ENCODE measurements at regions not wholly inside any gene's neighbourhood (a gene's known extent, or its start where the extent isn't known, plus 50 kb on each side); places are given as distances from the start of the nearest gene placed in this dataset.

- Mint-ChIP-seq H3K9me3 (no peaks in the 10 kb centered on the region), H3K4me1 (peaks cover 20 to 24% of the 10 kb centered on the region in 2 experiments), H3K27ac (no peak overlapping the region), H3K36me3 (ENCODE audit: insufficient read depth in 1 of 3, low read depth in 3 of 3) (no peaks in the 10 kb centered on the region), H3K27me3 (ENCODE audit: low read depth) (no peaks in the 10 kb centered on the region), H3K4me3 (no peak overlapping the region)
- H3K9me3 ChIP-seq (ENCODE audit: control insufficient read depth, low read depth, low read length): no peaks in the 10 kb centered on the region
- H3K56ac ChIP-seq (ENCODE audit: insufficient read length, low read depth, low read length): no peak overlapping the region
- no peak for DNase-seq
- H3K14ac ChIP-seq (ENCODE audit: insufficient read depth, low read length): no peak overlapping the region
- H3K27ac ChIP-seq (ENCODE audit: insufficient read length, low read depth, low read length): no peak overlapping the region
- H3K4me2 ChIP-seq (ENCODE audit: insufficient read depth, insufficient read length, low read length): no peak overlapping the region
- no CpG with 5 or more reads among the region's 3 CpGs for WGBS (ENCODE audit: extremely low coverage, insufficient read length, low lambda C conversion rate)
- H2BK5ac ChIP-seq (ENCODE audit: insufficient read length, low read length): no peak overlapping the region
- no peaks in the 10 kb centered on the region for H3K79me2 ChIP-seq (ENCODE audit: insufficient read depth, low read length)
- H3K27me3 ChIP-seq (ENCODE audit: insufficient read depth, low read length): no peaks in the 10 kb centered on the region
- no peak overlapping the region for H4K5ac ChIP-seq (ENCODE audit: insufficient read length, low read depth, low read length)
- H4K20me1 ChIP-seq (ENCODE audit: control insufficient read depth, insufficient read depth, insufficient read length): no peaks in the 10 kb centered on the region
- no peak overlapping the region for H2AK5ac ChIP-seq (ENCODE audit: insufficient read length, low read length)
- no peak overlapping the region for H2BK12ac ChIP-seq (ENCODE audit: insufficient read length, low read depth, low read length)
- H2BK20ac ChIP-seq (ENCODE audit: low read depth, low read length, poor library complexity, severe bottlenecking): no peak overlapping the region
- H3K23me2 ChIP-seq (ENCODE audit: insufficient read length, low read depth, low read length, poor library complexity, severe bottlenecking): no peaks in the 10 kb centered on the region
- H3K9ac ChIP-seq (ENCODE audit: extremely low read depth, insufficient read length, low read length): no peak overlapping the region
- no peak overlapping the region for H2BK120ac ChIP-seq (ENCODE audit: low read depth, low read length, poor library complexity, severe bottlenecking)
- H3K79me1 ChIP-seq (ENCODE audit: insufficient read depth, low read depth, low read length, poor library complexity, severe bottlenecking): no peaks in the 10 kb centered on the region
- no peak for TF ChIP-seq CTCF (conservative IDR thresholded peaks at IDR 0.05)
- no peak overlapping the region for H4K8ac ChIP-seq (replicated peaks; ENCODE audit: insufficient read length, low read depth, low read length)
- no peak overlapping the region for H2AFZ ChIP-seq (ENCODE audit: low read length)
- no peak overlapping the region for H2BK15ac ChIP-seq (ENCODE audit: low read depth, low read length)
- no peak overlapping the region for H3K23ac ChIP-seq (ENCODE audit: insufficient read length, low read depth, low read length)
- no peak overlapping the region for H3K18ac ChIP-seq (ENCODE audit: insufficient read length, low read depth, low read length)
- no peak overlapping the region for H4K91ac ChIP-seq (ENCODE audit: insufficient read length, low read depth, low read length)
- H3T11ph ChIP-seq (ENCODE audit: low read length): no peak overlapping the region
- no peak overlapping the region for H3K4ac ChIP-seq (ENCODE audit: low read depth, low read length)
- peaks cover 3% of the 10 kb centered on the region; the same call in 1 of the 2 replicates for H3K4me1 ChIP-seq (ENCODE audit: insufficient read depth, low read length)
Measured at GRCh38 chr15:53130943-53131342, 340.8 kb upstream of the ONECUT1 start.
